ENCODE measurements at regions not wholly inside any gene's neighbourhood (a gene's known extent, or its start where the extent isn't known, plus 50 kb on each side); places are given as distances from the start of the nearest gene placed in this dataset.

DNA sequence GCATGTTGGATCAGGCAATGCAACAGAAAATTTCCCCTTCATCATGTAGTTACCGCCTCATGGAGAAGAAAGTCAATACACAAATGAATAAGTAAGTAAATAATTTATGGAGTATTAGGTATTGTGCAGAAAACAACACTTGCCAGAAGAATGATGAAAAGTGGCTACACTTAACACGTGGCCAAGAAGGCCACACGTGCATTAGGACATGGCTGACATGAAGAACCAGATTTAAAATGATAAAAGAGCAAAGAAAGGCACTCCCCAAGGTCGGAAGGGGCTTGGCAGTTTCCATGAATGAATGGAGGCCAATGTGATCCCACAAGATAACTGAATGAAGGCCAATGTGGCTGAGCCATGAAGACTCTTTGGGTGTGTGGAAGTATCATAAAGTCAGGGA, 447.2 kb downstream of the DOK5 start:
- TF ChIP-seq, protein P1, sequence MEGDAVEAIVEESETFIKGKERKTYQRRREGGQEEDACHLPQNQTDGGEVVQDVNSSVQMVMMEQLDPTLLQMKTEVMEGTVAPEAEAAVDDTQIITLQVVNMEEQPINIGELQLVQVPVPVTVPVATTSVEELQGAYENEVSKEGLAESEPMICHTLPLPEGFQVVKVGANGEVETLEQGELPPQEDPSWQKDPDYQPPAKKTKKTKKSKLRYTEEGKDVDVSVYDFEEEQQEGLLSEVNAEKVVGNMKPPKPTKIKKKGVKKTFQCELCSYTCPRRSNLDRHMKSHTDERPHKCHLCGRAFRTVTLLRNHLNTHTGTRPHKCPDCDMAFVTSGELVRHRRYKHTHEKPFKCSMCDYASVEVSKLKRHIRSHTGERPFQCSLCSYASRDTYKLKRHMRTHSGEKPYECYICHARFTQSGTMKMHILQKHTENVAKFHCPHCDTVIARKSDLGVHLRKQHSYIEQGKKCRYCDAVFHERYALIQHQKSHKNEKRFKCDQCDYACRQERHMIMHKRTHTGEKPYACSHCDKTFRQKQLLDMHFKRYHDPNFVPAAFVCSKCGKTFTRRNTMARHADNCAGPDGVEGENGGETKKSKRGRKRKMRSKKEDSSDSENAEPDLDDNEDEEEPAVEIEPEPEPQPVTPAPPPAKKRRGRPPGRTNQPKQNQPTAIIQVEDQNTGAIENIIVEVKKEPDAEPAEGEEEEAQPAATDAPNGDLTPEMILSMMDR (conservative IDR thresholded peaks at IDR 0.05), result no peak
- no peak for TF ChIP-seq ZFX (IDR thresholded peaks at IDR 0.05)
